HEK293 (cell line): ENCODE measurements at regions not wholly inside any gene's neighbourhood (a gene's known extent, or its start where the extent isn't known, plus 50 kb on each side); places are given as distances from the start of the nearest gene placed in this dataset.

Experiments used
- CTCF ChIP-seq: fragments of 450-650 bp; formaldehyde crosslinking; IDR thresholded peaks from 2 replicates; pipeline ENCODE4 v1.5.1; 2016; ENCODE audit warnings: missing biosample characterization, missing genetic modification characterization
- ELK4 ChIP-seq: IDR thresholded peaks from 2 replicates; pipeline ENCODE4 v1.6.1; 2011; ENCODE audit warnings: mild to moderate bottlenecking, low read depth, low read length, borderline replicate concordance
- GLIS2 ChIP-seq: fragments of 450-650 bp; formaldehyde crosslinking; IDR thresholded peaks from 2 replicates; pipeline ENCODE4 v1.5.1; 2016; ENCODE audit warnings: missing biosample characterization, missing genetic modification characterization
- HOXD13 ChIP-seq: sonication (generic); formaldehyde crosslinking; IDR thresholded peaks from 2 replicates; pipeline ENCODE4 v1.8.0; 2022; ENCODE audit warnings: missing genetic modification reagents, borderline replicate concordance
- KLF1 ChIP-seq: fragments of 450-650 bp; formaldehyde crosslinking; IDR thresholded peaks from 2 replicates; pipeline ENCODE4 v1.5.1; 2016; ENCODE audit warnings: missing biosample characterization, missing genetic modification characterization
- PBX3 ChIP-seq: sonication (generic); formaldehyde crosslinking; IDR thresholded peaks from 2 replicates; pipeline ENCODE4 v1.8.1; 2022; ENCODE audit warnings: mild to moderate bottlenecking, moderate library complexity, missing genetic modification reagents
- YY2 ChIP-seq: fragments of 450-650 bp; formaldehyde crosslinking; IDR thresholded peaks from 2 replicates; pipeline ENCODE4 v1.5.1; 2016; ENCODE audit warnings: missing biosample characterization, missing genetic modification characterization
- ZNF114 ChIP-seq: fragments of 450-650 bp; formaldehyde crosslinking; IDR thresholded peaks from 2 replicates; pipeline ENCODE4 v1.5.0; 2017; ENCODE audit warnings: missing biosample characterization, missing genetic modification characterization
- ZNF157 ChIP-seq: fragments of 450-650 bp; formaldehyde crosslinking; IDR thresholded peaks from 2 replicates; pipeline ENCODE4 v1.5.1; 2016; ENCODE audit warnings: missing biosample characterization, missing genetic modification characterization
- ZNF302 ChIP-seq: fragments of 450-650 bp; formaldehyde crosslinking; IDR thresholded peaks from 2 replicates; pipeline ENCODE4 v1.5.1; 2016; ENCODE audit warnings: missing biosample characterization, missing genetic modification characterization, low read depth
- ZNF513 ChIP-seq: fragments of 450-650 bp; IDR thresholded peaks from 2 replicates; pipeline ENCODE4 v1.5.1; 2018; ENCODE audit warnings: missing biosample characterization, missing genetic modification characterization
- ZNF629 ChIP-seq: fragments of 450-650 bp; formaldehyde crosslinking; IDR thresholded peaks from 2 replicates; pipeline ENCODE4 v1.5.1; 2017; ENCODE audit warnings: missing biosample characterization, missing genetic modification characterization
- ZNF701 ChIP-seq: fragments of 450-650 bp; formaldehyde crosslinking; IDR thresholded peaks from 2 replicates; pipeline ENCODE4 v1.5.1; 2016; ENCODE audit warnings: missing biosample characterization, missing genetic modification characterization
- ZNF776 ChIP-seq: fragments of 450-650 bp; formaldehyde crosslinking; IDR thresholded peaks from 2 replicates; pipeline ENCODE4 v1.5.0; 2017; ENCODE audit warnings: missing biosample characterization, missing genetic modification characterization, borderline replicate concordance

DNA sequence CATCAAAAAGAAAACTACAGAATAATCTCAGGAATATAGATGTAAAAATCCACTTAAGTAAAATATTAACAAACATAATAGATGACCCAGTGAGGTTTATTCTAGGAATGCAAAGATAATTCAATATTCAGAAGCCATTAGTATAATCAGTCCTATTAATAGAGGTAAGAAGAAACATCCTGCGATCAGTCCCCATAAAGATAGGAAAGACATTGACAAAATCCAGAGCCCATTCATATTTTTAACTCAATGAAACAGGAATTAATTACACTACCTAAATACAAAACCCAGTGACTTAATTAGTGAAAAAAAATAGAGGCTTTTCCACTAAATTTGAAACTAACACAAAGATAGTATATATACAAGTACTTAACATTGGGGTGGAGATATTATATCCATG, 321.4 kb upstream of the INTU start:
- TF ChIP-seq PBX3 (CRISPR knock-in tag) (no peak), CTCF (tag by site-specific recombination) (no peak), ZNF157 (tag by site-specific recombination) (no peak), ZNF701 (no peak), ZNF776 (tag by site-specific recombination) (no peak), YY2 (no peak), GLIS2 (no peak), ZNF629 (no peak), ZNF114 (tag by site-specific recombination) (no peak), ZNF513 (tag by site-specific recombination) (no peak), HOXD13 (CRISPR knock-in tag) (no peak), KLF1 (no peak), ZNF302 (tag by site-specific recombination) (no peak), ELK4 (no peak)
